Activated T-helper 9 cell treated with anti-CD3 and anti-CD28 coated beads, Interleukin-2, amount 50 U/mL, for 16 hours (primary cell): ENCODE measurements at regions not wholly inside any gene's neighbourhood (a gene's known extent, or its start where the extent isn't known, plus 50 kb on each side); places are given as distances from the start of the nearest gene placed in this dataset.
"Not testable (repeated sequence)": the region's sequence is repeated elsewhere in the genome, so short reads cannot be mapped to it uniquely, and the experiment has no call there.

Source experiments
- DNase-seq: peaks from one replicate; pipeline ENCODE4 v3.0.0-alpha.2; 2020; ENCODE audit warnings: low read depth

GRCh38 chr2:147273628-147274027 lies 571.2 kb upstream of the ACVR2A start:
- DNase-seq, result no peak

GRCh38 chr2:147273106-147273505 lies 571.7 kb upstream of the ACVR2A start:
- DNase-seq, result no peak

- not testable (repeated sequence) for DNase-seq
Observed at GRCh38 chr2:147269581-147269980, 575.2 kb upstream of the ACVR2A start.

- DNase-seq, result no peak
Observed at GRCh38 chr2:147260241-147260640, 584.6 kb upstream of the ACVR2A start.

GRCh38 chr2:147255812-147256211 lies 589.0 kb upstream of the ACVR2A start:
- no peak for DNase-seq

- no peak for DNase-seq
Observed at GRCh38 chr2:147250652-147251356, 594.0 kb upstream of the ACVR2A start.

GRCh38 chr2:147247749-147248148 lies 597.1 kb upstream of the ACVR2A start:
- DNase-seq, result no peak

- DNase-seq, result no peak
Observed at GRCh38 chr2:147242445-147242844, 602.4 kb upstream of the ACVR2A start.

- no peak for DNase-seq
Observed at GRCh38 chr2:147236601-147237000, 608.2 kb upstream of the ACVR2A start.

GRCh38 chr2:147232225-147232669 lies 612.6 kb upstream of the ACVR2A start:
- no peak for DNase-seq

GRCh38 chr2:147231607-147232006 lies 613.2 kb upstream of the ACVR2A start:
- DNase-seq, result no peak

GRCh38 chr2:147231081-147231480 lies 613.7 kb upstream of the ACVR2A start:
- no peak for DNase-seq

GRCh38 chr2:147227313-147227712 lies 617.5 kb upstream of the ACVR2A start:
- no peak for DNase-seq

- no peak for DNase-seq
Observed at GRCh38 chr2:147224070-147224469, 620.8 kb upstream of the ACVR2A start.

- DNase-seq, result no peak
Observed at GRCh38 chr2:147223553-147224060, 621.2 kb upstream of the ACVR2A start.

- no peak for DNase-seq
Observed at GRCh38 chr2:147223119-147223518, 621.7 kb upstream of the ACVR2A start.

GRCh38 chr2:147222506-147222905 lies 622.3 kb upstream of the ACVR2A start:
- no peak for DNase-seq

GRCh38 chr2:147214914-147215313 lies 629.9 kb upstream of the ACVR2A start:
- no peak for DNase-seq

- no peak for DNase-seq
Observed at GRCh38 chr2:147211484-147211883, 633.3 kb upstream of the ACVR2A start.

- DNase-seq, result no peak
Observed at GRCh38 chr2:147204102-147204501, 640.7 kb upstream of the ACVR2A start.

- DNase-seq, result no peak
Observed at GRCh38 chr2:147198651-147199171, 646.1 kb upstream of the ACVR2A start.

- no peak for DNase-seq
Observed at GRCh38 chr2:147197754-147198483, 646.9 kb upstream of the ACVR2A start.

GRCh38 chr2:147182260-147182659 lies 662.6 kb upstream of the ACVR2A start:
- DNase-seq, result peak; percentile 51
